NCI-H146 (cell line): ENCODE measurements at regions not wholly inside any gene's neighbourhood (a gene's known extent, or its start where the extent isn't known, plus 50 kb on each side); places are given as distances from the start of the nearest gene placed in this dataset.
"Not testable (repeated sequence)": the region's sequence is repeated elsewhere in the genome, so short reads cannot be mapped to it uniquely, and the experiment has no call there.

Source experiments
- DNase-seq: peaks from one replicate; lab custom pipeline; 2025; lab: John Stamatoyannopoulos, UW

DNA sequence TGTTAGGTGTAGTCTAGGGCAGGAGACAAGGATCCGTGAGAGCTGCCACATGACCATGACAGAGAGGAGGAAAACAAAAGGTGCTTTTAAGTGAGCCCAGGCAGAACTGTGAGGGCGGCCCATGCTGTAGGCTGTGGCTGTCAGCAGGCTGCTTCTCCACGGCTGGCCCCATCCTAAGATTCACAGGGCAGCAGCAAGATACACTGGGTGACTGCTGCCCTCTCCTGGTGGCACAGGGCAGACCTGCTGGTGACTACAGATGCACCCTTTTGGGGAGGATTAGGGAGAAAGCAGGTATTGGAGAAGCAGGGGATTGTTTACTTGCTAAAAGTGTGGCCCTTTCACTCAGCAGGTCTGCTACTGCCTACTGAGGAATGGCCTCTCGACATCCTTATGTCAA, 112.2 kb upstream of the CCZ1B start:
- DNase-seq, result peak; percentile 3

DNA sequence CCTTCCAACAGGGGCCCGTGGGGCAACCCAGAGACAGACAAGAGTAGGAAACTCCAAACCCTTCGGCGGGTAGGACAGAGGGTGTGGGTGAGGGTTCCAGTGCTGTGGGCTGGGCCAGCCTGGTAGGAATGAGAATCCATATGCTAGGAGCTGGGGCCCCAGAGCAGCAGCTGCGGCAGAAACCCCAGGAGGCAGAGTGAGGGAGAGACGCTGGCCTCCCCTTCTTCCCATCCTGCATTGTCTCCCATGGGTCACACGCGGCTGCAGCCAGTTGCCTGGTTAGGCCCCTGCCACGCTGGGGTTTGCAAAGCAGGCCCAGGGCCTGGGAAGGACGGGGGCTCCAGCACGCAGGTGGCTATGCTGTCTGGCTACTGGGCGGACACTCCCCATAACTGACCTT, 113.1 kb upstream of the CCZ1B start:
- not testable (repeated sequence) for DNase-seq

DNA sequence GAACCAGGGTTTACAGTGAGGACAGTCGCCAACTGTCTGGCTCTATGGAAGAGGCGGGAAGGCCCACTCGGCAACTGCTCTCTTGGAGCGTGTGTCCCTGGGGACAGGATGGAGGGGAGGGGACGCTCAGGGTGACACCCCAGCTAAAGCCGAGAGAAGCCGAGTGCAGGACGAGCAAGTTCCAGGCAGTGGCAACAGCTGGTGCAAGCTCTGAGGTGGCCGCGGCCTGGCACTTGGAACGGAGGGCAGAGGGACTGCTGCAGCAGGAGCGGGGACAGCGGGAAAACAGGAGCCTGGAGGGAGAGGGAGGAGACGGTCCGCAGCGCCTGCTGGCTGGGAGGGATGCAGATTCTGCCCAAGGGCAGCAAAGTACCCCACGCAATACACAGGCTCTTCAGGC, 113.8 kb upstream of the CCZ1B start:
- DNase-seq, result not testable (repeated sequence)

DNA sequence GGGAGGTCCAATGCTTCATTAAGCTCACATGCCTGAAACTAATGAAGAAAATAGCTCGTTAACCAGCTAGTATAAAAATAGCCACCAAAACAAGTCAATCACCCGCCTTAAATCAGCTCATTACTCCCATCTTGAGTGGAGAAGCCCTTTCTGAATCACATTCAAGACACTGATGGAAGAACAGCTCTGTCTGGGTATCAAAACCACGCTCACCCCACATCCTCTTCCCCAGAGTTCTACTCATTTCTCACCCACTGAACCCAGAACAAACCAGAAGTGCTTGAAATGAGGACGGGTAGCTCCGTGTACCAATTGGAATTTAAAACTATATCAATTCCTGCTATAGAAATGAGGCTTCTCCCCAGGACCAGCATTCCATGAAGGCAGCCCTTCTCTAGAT, 120.8 kb upstream of the CCZ1B start:
- not testable (repeated sequence) for DNase-seq

DNA sequence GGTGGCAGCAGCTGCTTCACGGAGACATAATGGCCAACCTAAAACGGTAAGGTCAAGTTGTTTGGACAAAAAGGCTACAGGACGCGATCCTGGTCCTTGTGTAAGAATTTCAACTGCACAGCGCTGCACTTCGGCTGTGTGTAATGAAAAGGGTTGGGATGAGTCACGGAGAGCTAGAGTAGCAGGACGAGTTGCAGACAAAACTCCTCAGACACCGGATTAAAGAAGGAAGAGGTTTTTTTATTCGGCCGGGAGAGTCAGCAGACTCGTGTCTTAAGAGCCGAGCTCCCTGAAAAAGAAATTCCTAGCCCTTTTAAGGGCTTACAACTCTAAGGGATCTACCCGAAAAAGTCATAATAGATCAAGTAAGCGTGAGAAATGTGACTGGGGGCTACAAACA, 124.2 kb upstream of the CCZ1B start:
- DNase-seq, result not testable (repeated sequence)

DNA sequence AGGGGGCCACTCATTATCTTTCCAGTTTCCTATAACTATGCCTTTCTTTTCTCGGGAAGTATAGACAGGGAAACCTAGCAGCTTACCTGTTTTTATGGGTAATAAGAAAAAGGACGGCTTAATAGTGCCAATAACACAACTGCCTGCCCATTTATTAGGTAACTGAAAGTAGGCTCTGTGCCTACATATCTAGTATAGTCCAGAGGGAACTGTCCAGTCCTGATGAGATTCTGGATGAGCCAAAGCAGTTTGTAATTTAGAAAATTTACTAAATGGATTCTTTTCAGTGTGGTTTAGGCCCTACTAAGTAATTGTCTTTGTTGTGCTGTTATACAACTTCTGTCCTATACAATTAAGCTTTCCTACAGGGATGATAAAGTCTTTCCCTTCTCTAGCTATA, 125.5 kb upstream of the CCZ1B start:
- not testable (repeated sequence) for DNase-seq

DNA sequence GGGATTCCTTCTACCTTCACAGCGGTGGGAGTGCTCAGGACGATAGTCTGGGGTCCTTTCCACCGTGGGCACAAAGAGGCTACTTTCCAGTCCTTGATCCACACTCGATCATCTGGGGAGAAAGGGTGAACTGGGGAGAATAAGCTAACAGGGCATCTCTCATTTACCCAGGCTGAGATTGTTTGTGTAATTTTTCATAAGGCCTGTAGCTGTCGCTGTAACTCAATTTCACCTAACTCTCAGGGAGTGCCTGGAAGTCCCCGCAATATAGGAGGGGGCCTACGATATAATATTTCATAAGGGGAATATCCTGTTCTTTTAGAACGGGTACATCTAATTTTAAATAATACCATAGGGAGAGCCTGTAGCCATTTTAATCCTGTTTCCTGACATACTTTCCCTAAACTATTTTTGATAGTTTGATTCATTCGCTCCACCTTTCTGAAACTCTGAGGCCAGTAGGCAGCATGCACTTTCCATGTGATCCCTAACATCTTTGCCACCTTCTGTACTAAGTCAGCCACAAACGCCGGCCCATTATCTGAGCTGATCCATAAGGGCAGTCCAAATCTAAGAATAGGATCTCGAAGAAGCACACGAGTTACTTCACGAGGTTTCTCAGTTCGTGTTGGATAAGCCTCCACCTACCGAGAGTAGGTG, 127.2 kb upstream of the CCZ1B start:
- DNase-seq, result not testable (repeated sequence)

DNA sequence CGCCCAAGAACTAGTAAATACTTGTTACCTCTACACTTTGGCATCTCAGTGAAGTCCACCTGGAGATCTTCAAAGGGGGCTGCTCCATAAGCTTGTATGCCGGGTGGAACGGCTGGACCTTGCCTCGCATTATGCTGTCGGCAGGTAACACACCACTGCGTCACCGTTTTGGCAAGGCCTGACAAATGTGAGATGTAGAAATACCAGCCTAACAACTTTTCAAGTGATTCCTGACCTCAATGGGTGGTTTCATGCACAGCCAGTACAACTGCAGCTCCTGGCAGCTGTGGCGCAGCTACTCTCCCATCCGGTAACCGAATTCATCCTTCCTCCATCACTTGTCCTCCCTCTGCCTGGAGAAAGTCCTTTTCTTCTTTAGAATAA, 127.7 kb upstream of the CCZ1B start:
- DNase-seq, result not testable (repeated sequence)

DNA sequence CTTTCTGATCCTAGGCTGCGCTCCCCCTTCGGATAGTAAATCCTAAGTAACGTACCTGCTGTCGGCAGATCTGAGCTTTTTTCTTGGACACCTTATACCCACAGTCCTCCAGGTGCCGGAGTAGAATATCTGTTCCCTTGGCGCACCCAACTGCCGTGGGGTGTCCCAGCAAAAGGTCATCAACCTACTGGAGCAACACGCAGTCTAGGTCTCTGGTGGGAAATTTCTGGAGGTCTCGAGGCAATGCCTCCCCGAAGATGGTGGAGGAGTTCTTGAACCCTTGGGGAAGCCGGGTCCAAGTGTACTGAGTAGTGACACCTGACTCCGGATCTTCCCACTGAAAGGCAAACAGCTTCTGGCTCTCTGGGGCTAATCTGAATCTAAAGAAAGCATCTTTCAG, 129.3 kb upstream of the CCZ1B start:
- DNase-seq, result not testable (repeated sequence)

DNA sequence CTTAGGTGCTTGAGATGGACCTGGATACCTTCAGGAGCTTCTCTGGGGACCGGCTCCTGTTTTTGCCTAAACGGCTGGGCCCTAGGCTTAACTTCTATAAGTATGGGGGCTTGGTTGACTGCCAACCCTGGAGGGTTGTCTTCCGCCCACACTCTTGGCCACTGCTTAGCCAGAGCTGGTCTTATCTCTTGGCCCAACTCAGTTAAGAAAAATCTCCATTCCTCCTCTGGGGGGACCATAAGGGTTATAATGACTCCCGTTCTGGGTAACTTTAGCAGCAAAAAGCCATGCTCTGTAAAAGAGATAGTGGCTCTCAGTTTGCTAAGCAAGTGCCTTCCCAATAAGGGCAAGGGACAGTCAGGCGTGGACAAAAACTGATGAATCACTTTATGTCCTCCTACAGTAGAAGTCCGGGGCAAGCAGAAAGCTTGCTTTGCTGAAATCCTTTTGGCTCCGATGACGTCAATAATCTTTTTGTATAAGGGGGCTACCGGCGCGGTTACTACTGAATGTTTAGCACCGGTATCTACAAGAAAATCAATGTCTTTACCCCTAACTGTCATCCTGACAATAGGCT, 130.0 kb upstream of the CCZ1B start:
- not testable (repeated sequence) for DNase-seq

DNA sequence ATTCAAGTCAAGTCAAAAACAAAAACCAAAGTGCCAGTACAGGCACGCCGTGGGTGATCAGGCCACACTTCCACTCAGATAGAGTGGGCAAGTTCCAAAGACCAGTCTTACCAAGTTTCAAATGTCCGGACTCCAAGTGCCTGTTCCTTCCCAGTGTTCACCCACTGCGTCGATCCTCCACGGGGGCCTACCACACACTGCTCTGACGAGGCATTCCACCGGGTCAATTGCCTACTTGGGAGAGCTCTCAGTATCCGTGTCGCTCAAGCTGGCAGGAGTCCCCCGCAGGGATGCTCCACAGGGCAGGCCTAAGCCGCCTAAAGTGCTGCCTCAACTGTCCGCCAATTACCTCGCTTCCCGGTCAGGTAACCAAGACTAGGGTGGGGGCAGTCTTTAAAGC, 132.3 kb upstream of the CCZ1B start:
- not testable (repeated sequence) for DNase-seq

DNA sequence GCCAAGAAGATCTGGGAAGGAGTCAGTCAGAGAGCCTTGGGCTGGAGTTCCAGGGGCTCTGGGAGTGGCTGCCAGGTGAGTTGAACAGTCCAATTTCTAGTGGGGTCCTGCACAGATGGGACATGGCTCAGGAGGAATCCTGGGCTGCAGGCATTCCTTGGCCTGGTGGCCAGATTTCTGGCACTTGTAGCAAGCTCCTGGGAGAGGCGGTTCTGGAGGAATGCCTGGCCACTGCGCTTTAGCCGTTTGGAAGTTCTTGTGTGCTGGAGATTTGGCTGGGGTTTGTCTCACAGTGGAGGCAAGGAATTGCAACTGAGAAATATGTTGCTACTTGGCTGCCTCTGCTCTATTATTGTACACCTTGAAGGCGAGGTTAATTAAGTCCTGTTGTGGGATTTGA, 133.9 kb upstream of the CCZ1B start:
- not testable (repeated sequence) for DNase-seq

DNA sequence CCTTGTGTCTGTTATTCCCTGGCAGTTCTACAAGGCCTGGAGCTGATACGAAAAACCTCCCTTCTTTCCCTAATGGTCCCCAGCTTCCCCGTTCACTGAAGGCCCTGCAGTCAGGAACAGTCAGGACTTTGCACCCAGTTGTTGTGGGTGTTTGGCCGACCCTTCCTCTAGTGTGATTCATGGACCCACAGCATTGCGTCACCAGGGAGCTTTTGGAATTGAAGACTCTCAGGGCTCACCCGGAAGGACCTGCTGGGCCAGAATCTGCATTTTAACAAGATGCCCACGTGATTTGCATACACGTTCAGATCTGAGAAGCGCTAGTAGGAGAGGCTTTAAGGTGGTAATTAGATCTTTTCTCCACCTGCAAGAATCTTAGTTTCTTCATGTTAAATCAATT, 136.8 kb upstream of the CCZ1B start:
- DNase-seq, result not testable (repeated sequence)

DNA sequence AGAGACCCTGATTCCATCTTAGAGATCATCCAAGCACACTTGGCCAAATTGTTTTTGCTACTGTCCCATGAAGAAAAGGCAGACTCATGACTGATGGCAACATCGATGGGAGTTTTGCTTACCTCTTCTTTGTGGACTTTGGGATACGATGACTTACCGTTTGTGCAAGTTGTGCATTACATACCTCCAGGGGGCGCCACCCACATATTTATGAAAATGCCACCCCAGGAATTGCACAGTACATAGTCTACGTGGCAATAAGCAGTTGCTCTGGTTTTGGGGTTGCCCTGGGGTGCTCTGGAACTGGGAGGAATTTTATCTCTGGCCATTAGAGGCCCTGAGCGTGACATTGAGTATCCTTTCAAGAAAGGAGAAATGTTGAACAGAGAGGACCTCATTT, 139.0 kb upstream of the CCZ1B start:
- DNase-seq, result peak; percentile 12

DNA sequence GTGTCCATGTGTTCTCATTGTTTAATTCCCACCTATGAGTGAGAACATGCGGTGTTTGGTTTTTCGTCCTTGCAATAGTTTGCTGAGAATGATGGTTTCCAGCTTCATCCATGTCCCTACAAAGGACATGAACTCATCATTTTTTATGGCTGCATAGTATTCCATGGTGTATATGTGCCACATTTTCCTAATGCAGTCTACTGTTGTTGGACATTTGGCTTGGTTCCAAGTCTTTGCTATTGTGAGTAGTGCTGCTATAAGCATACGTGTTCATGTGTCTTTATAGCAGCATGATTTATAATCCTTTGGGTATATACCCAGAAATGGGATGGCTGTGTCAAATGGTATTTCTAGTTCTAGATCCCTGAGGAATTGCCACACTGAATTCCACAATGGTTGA, 144.1 kb upstream of the CCZ1B start:
- not testable (repeated sequence) for DNase-seq

DNA sequence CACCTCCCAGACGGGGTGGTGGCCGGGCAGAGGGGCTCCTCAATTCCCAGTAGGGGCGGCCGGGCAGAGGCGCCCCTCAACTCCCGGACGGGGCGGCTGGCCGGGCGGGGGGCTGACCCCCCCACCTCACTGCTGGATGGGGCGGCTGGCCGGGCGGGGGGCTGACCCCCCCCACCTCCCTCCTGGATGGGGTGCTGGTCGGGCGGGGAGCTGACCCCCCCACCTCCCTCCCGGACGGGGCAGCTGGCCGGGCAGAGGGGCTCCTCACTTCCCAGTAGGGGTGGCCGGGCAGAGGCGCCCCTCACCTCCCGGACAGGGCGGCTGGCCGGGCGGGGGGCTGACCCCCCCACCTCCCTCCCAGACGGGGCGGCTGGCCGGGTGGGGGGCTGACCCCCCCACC, 148.8 kb upstream of the CCZ1B start:
- DNase-seq, result not testable (repeated sequence)

DNA sequence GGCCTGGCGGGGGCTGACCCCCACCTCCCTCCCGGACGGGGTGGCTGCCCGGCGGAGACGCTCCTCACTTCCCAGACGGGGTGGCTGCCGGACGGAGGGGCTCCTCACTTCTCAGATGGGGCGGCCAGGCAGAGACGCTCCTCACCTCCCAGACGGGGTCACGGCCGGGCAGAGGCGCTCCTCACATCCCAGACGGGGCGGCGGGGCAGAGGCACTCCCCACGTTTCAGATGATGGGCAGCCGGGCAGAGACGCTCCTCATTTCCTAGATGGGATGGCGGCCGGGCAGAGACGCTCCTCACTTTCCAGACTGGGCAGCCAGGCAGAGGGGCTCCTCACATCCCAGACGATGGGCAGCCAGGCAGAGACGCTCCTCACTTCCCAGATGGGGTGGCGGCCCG, 149.3 kb upstream of the CCZ1B start:
- not testable (repeated sequence) for DNase-seq

DNA sequence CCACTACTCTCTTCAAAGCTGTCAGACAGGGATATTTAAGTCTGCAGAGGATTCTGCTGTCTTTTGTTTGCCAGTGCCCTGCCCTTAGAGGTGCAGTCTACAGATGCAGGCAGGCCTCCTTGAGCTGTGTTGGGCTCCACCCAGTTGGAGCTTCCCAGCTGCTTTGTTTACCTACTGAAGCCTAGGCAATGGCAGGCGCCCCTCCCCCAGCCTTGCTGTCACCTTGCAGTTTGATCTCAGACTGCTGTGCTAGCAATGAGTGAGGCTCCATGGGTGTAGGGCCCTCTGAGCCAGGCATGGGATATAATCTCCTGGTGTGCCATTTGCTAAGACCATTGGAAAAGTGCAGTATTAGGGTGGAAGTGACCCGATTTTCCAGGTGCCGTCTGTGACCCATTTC, 151.3 kb upstream of the CCZ1B start:
- not testable (repeated sequence) for DNase-seq

DNA sequence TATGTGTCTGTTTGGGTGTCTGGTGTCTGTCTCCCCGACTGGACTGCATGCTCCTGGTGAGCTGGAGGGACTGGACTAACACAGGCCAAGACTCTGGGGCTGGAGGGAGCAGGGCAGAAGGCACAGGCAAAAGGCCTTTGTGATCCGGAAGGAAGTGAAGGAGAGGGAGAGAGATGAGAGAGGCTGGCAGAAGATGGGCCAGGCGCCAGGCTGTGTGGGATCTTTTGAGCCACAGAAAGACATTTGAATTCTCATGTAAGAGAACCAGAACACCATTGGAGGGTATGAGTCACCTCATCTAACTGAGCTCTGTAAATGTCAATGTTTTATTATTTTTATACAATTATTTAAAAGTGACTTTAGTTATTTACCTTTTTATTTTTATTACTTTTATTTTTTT, 152.3 kb upstream of the CCZ1B start:
- DNase-seq, result not testable (repeated sequence)

DNA sequence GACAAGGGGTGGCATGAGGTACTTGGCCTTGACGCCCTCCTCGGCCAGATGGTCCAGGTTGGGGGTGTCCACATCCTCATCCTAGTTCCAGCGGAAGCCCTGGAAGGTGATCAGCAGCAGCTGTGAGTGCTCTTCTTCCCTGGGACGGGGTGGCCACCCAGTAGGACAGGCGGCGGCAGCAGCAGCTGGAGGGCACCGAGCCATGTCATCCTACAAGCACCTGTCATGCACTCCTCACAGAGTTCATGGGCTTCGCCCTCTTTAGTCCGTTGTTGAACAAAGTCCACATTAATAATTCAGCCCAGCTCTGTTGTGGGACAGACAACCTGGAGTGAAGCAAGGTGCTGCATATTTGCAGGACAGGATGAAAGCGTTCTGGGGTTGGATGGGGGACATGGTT, 153.4 kb upstream of the CCZ1B start:
- DNase-seq, result not testable (repeated sequence)

DNA sequence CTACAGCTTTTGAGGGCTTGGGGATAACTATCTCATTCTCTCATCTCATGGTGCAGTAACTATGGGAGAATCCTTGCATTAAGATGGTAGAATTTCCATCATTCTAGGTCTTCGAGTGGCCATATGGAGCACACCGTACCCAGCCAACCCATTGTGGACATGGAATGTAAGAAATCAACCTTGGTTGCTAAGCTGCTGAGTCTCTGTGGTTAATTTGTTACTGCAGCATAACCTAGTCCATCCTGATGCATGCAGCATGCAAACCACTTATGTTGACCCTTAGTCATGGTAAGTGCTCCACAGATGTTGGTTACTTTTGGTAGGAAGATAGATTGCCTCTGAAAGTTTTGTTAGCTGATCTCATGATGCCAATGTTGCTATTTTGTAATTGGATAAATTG, 156.3 kb upstream of the CCZ1B start:
- not testable (repeated sequence) for DNase-seq

DNA sequence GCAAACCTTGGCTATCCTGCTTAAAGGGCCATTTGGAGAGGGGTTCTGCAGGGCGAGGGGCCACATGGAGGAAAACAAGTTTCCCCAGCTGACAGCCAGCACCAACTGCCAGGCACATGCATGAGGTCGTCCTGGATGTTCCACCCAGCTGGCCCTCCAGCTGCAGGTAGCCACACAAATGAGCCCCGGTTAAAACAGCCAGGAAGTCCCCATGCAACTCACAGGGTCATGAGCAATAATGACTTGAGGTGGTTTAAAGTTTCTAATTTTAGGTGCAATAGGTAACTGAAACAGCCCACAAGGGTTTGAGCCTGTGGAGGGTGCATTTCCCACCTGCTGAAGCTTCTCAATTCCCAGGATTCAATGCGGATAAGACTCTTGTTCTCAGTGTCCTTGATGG, 160.8 kb upstream of the CCZ1B start:
- DNase-seq, result not testable (repeated sequence)

DNA sequence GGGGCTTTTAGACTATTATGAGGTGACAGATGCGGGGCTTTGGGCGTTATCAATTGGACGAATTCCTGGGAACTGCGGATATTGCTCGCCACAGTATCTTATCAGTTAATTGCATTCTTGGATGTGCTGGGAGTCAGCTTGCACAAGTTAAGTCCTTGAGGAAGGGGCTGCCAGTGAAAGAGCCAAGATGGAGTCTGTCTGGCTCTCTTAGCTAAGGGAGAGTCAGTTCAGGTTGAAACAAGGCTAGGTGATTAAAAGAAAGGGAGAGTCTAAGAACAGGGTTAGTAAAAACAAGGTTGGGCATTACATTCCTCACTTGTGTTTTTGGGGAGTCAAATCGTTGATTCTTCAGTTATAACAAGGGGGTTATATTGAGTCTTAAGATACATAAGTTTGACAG, 162.5 kb upstream of the CCZ1B start:
- not testable (repeated sequence) for DNase-seq

DNA sequence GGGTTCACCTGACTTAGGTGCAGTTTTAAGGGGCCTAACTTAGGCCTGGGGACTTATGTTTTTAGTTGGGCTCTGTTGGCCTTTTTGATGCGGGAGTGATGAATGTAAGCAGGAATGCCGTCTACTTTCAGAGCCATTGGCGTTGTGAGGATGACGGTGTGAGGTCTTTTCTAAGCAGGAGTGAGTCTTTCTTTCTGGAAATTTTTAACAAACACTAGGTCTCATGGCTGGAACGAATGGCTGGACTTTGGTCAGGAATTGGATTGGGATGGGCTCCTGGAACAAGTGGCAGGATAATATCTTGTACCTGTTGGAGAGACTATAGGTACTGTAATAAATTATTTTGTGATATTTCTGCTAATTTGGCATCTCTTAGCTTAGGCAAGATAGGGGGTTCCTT, 163.9 kb upstream of the CCZ1B start:
- DNase-seq, result not testable (repeated sequence)
